ENCODE measurements at regions not wholly inside any gene's neighbourhood (a gene's known extent, or its start where the extent isn't known, plus 50 kb on each side); places are given as distances from the start of the nearest gene placed in this dataset.

GRCh38 chr7:41051062-41051461 lies 651.8 kb downstream of the INHBA start:
- H3K27me3 ChIP-seq (replicated peaks in 1 of 2; ENCODE audit: control insufficient read depth in 2 of 2, insufficient read depth in 2 of 2, low read length in 1 of 2): no peaks in the 10 kb centered on the region
- CTCF ChIA-PET: interaction anchor here (1.2 kb wide), 1 partner anchor 646 kb away, joined by 3 read pairs; no protein-coding TSS in a partner anchor
- no peaks in the 10 kb centered on the region for H4K20me1 ChIP-seq (ENCODE audit: control insufficient read depth, insufficient read depth)
- H3K9ac ChIP-seq (ENCODE audit: control insufficient read depth, insufficient read depth, low read length): no peak overlapping the region
- intact Hi-C loops (cut with micrococcal nuclease; ENCODE audit: unreplicated experiment): no loop called here
- no peak overlapping the region for H3K27ac ChIP-seq (ENCODE audit: control insufficient read depth, insufficient read depth)
- H2AFZ ChIP-seq (ENCODE audit: control insufficient read depth, low read depth, low read length): no peak overlapping the region
- DNase-seq (ENCODE audit: low read depth, low spot score) (no peak), FAIRE-seq (no peak), ATAC-seq (no peak)
- TF ChIP-seq CEBPB (IDR thresholded peaks at IDR 0.05; ENCODE audit: borderline replicate concordance in 1 of 2, low read depth in 2 of 2, low read length in 2 of 2) (no peak), PKNOX1 (IDR thresholded peaks at IDR 0.05) (no peak), NFYB (IDR thresholded peaks at IDR 0.05; ENCODE audit: insufficient read depth, low read depth, low read length) (no peak), POLR2AphosphoS5 (IDR thresholded peaks at IDR 0.05; ENCODE audit: low read length) (no peak), KLF5 (IDR thresholded peaks at IDR 0.05; ENCODE audit: partially characterized antibody) (no peak), SMARCA5 (IDR thresholded peaks at IDR 0.05) (no peak), FOS (IDR thresholded peaks at IDR 0.05; ENCODE audit: borderline replicate concordance, extremely low read depth, insufficient read length) (no peak), NFIC (IDR thresholded peaks at IDR 0.05; ENCODE audit: low read depth, low read length) (no peak), NR2C2 (IDR thresholded peaks at IDR 0.05; ENCODE audit: borderline replicate concordance, control insufficient read depth, insufficient read length, low read depth) (no peak), ATF2 (IDR thresholded peaks at IDR 0.05; ENCODE audit: low read length) (no peak)
- TF ChIP-seq, protein P1, sequence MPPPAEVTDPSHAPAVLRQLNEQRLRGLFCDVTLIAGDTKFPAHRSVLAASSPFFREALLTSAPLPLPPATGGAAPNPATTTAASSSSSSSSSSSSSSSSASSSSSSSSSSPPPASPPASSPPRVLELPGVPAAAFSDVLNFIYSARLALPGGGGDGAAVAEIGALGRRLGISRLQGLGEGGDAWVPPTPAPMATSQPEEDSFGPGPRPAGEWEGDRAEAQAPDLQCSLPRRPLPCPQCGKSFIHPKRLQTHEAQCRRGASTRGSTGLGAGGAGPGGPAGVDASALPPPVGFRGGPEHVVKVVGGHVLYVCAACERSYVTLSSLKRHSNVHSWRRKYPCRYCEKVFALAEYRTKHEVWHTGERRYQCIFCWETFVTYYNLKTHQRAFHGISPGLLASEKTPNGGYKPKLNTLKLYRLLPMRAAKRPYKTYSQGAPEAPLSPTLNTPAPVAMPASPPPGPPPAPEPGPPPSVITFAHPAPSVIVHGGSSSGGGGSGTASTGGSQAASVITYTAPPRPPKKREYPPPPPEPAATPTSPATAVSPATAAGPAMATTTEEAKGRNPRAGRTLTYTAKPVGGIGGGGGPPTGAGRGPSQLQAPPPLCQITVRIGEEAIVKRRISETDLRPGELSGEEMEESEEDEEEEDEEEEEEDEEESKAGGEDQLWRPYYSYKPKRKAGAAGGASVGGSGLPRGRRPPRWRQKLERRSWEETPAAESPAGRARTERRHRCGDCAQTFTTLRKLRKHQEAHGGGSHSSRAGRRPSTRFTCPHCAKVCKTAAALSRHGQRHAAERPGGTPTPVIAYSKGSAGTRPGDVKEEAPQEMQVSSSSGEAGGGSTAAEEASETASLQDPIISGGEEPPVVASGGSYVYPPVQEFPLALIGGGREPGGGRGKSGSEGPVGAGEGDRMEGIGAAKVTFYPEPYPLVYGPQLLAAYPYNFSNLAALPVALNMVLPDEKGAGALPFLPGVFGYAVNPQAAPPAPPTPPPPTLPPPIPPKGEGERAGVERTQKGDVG (CRISPR knock-in tag; IDR thresholded peaks at IDR 0.05): no peak
- in situ Hi-C loops (cut with MboI): no loop called here
- WGBS (ENCODE audit: insufficient coverage, insufficient replicate concordance, low lambda C conversion rate, missing lambda C conversion rate): 38% methylated on average over 6 of the region's 6 CpGs
- H3K79me2 ChIP-seq (ENCODE audit: control insufficient read depth, insufficient read depth, low read length): no peaks in the 10 kb centered on the region
- H3K4me3 ChIP-seq: no peak overlapping the region
- H3K4me2 ChIP-seq (ENCODE audit: control insufficient read depth, insufficient read depth): no peak overlapping the region
- H3K9me3 ChIP-seq (replicated peaks; ENCODE audit: control insufficient read depth, insufficient read depth, low read length): no peaks in the 10 kb centered on the region; the same call in 2 of the 3 replicates
- H3K4me1 ChIP-seq (ENCODE audit: control insufficient read depth, insufficient read depth, low read length): no peaks in the 10 kb centered on the region
- BruUV-seq (replicated peaks): no TSS peak
- SMC1A ChIA-PET (ENCODE audit: uncharacterized antibody, unreplicated experiment): interaction anchor here (1.1 to 1.5 kb wide), 3 partner anchors 8 to 18 kb away, joined by 3 to 4 read pairs (median 3); no protein-coding TSS in a partner anchor
- POLR2A ChIA-PET: no interaction called here
- RAD21 ChIA-PET (ENCODE audit: unreplicated experiment): interaction anchor here (0.7 to 1.0 kb wide), 2 partner anchors 83 to 850 kb away, joined by 3 read pairs; no protein-coding TSS in a partner anchor
- H3K36me3 ChIP-seq (ENCODE audit: control insufficient read depth in 2 of 2, insufficient read depth in 2 of 2, low read length in 1 of 2): no peaks in the 10 kb centered on the region

Data from GM12878 (cell line).